ENCODE measurements at regions not wholly inside any gene's neighbourhood (a gene's known extent, or its start where the extent isn't known, plus 50 kb on each side); places are given as distances from the start of the nearest gene placed in this dataset.

GRCh38 chr12:115630136-115630535 lies 647.4 kb downstream of the MED13L start (continued):
- TF ChIP-seq RBM14 (IDR thresholded peaks at IDR 0.05; ENCODE audit: borderline replicate concordance, insufficient read depth, low read depth, low read length) (no peak), REST (IDR thresholded peaks at IDR 0.05; ENCODE audit: borderline replicate concordance) (no peak), REST (CRISPR knock-in tag; IDR thresholded peaks at IDR 0.05; ENCODE audit: low read depth) (no peak)
- TF ChIP-seq, protein P1, sequence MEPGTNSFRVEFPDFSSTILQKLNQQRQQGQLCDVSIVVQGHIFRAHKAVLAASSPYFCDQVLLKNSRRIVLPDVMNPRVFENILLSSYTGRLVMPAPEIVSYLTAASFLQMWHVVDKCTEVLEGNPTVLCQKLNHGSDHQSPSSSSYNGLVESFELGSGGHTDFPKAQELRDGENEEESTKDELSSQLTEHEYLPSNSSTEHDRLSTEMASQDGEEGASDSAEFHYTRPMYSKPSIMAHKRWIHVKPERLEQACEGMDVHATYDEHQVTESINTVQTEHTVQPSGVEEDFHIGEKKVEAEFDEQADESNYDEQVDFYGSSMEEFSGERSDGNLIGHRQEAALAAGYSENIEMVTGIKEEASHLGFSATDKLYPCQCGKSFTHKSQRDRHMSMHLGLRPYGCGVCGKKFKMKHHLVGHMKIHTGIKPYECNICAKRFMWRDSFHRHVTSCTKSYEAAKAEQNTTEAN (CRISPR knock-in tag; IDR thresholded peaks at IDR 0.05) = no peak

All from K562 (cell line).